PC-9 (cell line): ENCODE measurements at regions not wholly inside any gene's neighbourhood (a gene's known extent, or its start where the extent isn't known, plus 50 kb on each side); places are given as distances from the start of the nearest gene placed in this dataset.

Experiments used
- CTCF ChIP-seq: fragments of 200-600 bp; sonication (generic); conservative IDR thresholded peaks from 2 replicates; pipeline ENCODE4 v1.6.1; 2017; ENCODE audit warnings: mixed run types, antibody characterized with exemption, mild to moderate bottlenecking, moderate library complexity
- EZH2 ChIP-seq: fragments of 200-600 bp; sonication (generic); IDR thresholded peaks from 2 replicates; pipeline ENCODE4 v1.8.0; 2017; ENCODE audit warnings: antibody characterized with exemption, low read depth

GRCh38 chr5:135693371-135693955, 114.7 kb upstream of the CXCL14 start:
- TF ChIP-seq CTCF (no peak), EZH2 (no peak)
